GM23338 (cell line): ENCODE measurements at regions not wholly inside any gene's neighbourhood (a gene's known extent, or its start where the extent isn't known, plus 50 kb on each side); places are given as distances from the start of the nearest gene placed in this dataset.

Source experiments
- ATAC-seq: fragments of 200-7000 bp; cut with Tn5 transposase; 3 replicates; pipeline ENCODE4 v1.9.1; 2020
- DNase-seq: peaks from one replicate; pipeline ENCODE4 v3.0.0-alpha.2; 2015; ENCODE audit warnings: low spot score
- H2AFZ ChIP-seq: fragments of 200-600 bp; sonication (generic); 2 replicates; pipeline ENCODE4 v1.8.0; 2016; ENCODE audit warnings: antibody characterized with exemption, mild to moderate bottlenecking, moderate library complexity
- H3F3A ChIP-seq: fragments of 200-600 bp; sonication (generic); replicated peaks from 2 replicates; pipeline ENCODE4 v1.8.0; 2017; ENCODE audit warnings: antibody characterized with exemption, mixed run types, low read depth
- H3K27ac ChIP-seq: fragments of 200-600 bp; sonication (generic); 2 replicates; pipeline ENCODE4 v1.6.1; 2016; ENCODE audit warnings: low read depth
- H3K27me3 ChIP-seq: fragments of 200-600 bp; sonication (generic); 2 replicates; pipeline ENCODE4 v1.8.0; 2016; ENCODE audit warnings: mild to moderate bottlenecking, mixed run types, moderate library complexity; ENCODE audit not compliant: insufficient read depth
- H3K36me3 ChIP-seq: fragments of 200-600 bp; sonication (generic); 2 replicates; pipeline ENCODE4 v1.8.0; 2016; ENCODE audit warnings: mild to moderate bottlenecking; ENCODE audit not compliant: insufficient read depth
- H3K4me1 ChIP-seq: fragments of 200-600 bp; sonication (generic); 2 replicates; pipeline ENCODE4 v1.8.0; 2016; ENCODE audit warnings: mild to moderate bottlenecking, moderate library complexity; ENCODE audit not compliant: insufficient read depth
- H3K4me2 ChIP-seq: fragments of 200-600 bp; sonication (generic); 2 replicates; pipeline ENCODE4 v1.7.1; 2017; ENCODE audit warnings: mixed run types
- H3K4me3 ChIP-seq: fragments of 200-600 bp; sonication (generic); 2 replicates; pipeline ENCODE4 v1.6.1; 2016; ENCODE audit warnings: mixed run types
- H3K79me2 ChIP-seq: fragments of 200-600 bp; sonication (generic); replicated peaks from 2 replicates; pipeline ENCODE4 v1.8.0; 2017; ENCODE audit warnings: mild to moderate bottlenecking; ENCODE audit not compliant: insufficient read depth
- H3K9me2 ChIP-seq: fragments of 200-600 bp; sonication (generic); 2 replicates; pipeline ENCODE4 v1.8.0; 2017; ENCODE audit not compliant: insufficient read depth
- H4K20me1 ChIP-seq: fragments of 200-600 bp; sonication (generic); replicated peaks from 2 replicates; pipeline ENCODE4 v1.8.0; 2017; ENCODE audit warnings: mild to moderate bottlenecking; ENCODE audit not compliant: insufficient read depth
- H3K27ac Mint-ChIP-seq: 2 replicates; pipeline ENCODE4 v1.8.0; 2020; ENCODE audit warnings: inconsistent platforms, mild to moderate bottlenecking, moderate library complexity, mixed read lengths
- H3K27me3 Mint-ChIP-seq: 3 replicates; pipeline ENCODE4 v1.8.0; 2022; ENCODE audit warnings: low read depth, mild to moderate bottlenecking, moderate library complexity, mixed read lengths, inconsistent platforms; ENCODE audit not compliant: insufficient read depth, poor library complexity
- H3K36me3 Mint-ChIP-seq: 3 replicates; pipeline ENCODE4 v1.8.0; 2021; ENCODE audit warnings: low read depth, mild to moderate bottlenecking, inconsistent platforms, moderate library complexity, mixed read lengths
- H3K4me1 Mint-ChIP-seq: 3 replicates; pipeline ENCODE4 v1.8.0; 2020; ENCODE audit warnings: mild to moderate bottlenecking, inconsistent platforms, mixed read lengths
- H3K4me3 Mint-ChIP-seq: 3 replicates; pipeline ENCODE4 v1.8.0; 2021; ENCODE audit warnings: moderate library complexity, mild to moderate bottlenecking, inconsistent platforms, mixed read lengths
- H3K9me3 Mint-ChIP-seq: 3 replicates; pipeline ENCODE4 v1.8.0; 2020; ENCODE audit warnings: moderate library complexity, mild to moderate bottlenecking, inconsistent platforms, mixed read lengths
- CREB1 ChIP-seq: fragments of 250-450 bp; sonication (Bioruptor Pico); IDR thresholded peaks from 2 replicates; pipeline ENCODE4 v1.5.0; 2020; ENCODE audit warnings: low read depth, mild to moderate bottlenecking, moderate library complexity
- ETS1 ChIP-seq: IDR thresholded peaks from 2 replicates; pipeline ENCODE4 v1.6.1; 2016; ENCODE audit warnings: antibody characterized with exemption
- EZH2 ChIP-seq: fragments of 200-600 bp; sonication (generic); IDR thresholded peaks from one replicate; pipeline ENCODE4 v1.8.0; 2017; ENCODE audit warnings: antibody characterized with exemption, mild to moderate bottlenecking, low read depth; ENCODE audit not compliant: unreplicated experiment
- EZH2phosphoT487 ChIP-seq: fragments of 200-600 bp; sonication (generic); IDR thresholded peaks from one replicate; pipeline ENCODE4 v1.8.1; 2018; ENCODE audit warnings: antibody characterized with exemption; ENCODE audit not compliant: unreplicated experiment
- NANOG ChIP-seq: IDR thresholded peaks from 2 replicates; pipeline ENCODE4 v1.6.1; 2016; ENCODE audit warnings: antibody characterized with exemption, borderline replicate concordance
- POLR2AphosphoS5 ChIP-seq: IDR thresholded peaks from 2 replicates; pipeline ENCODE4 v1.6.1; 2016; ENCODE audit warnings: antibody characterized with exemption, low read depth
- ZNF331 ChIP-seq: fragments of 250-450 bp; sonication (Bioruptor Pico); IDR thresholded peaks from 2 replicates; pipeline ENCODE4 v1.5.0; 2020; ENCODE audit warnings: low read depth, mild to moderate bottlenecking, moderate library complexity
- ZNF462 ChIP-seq: fragments of 250-450 bp; sonication (Bioruptor Pico); IDR thresholded peaks from 2 replicates; pipeline ENCODE4 v1.5.0; 2020; ENCODE audit warnings: mild to moderate bottlenecking, moderate library complexity

GRCh38 chr5:104628911-104629310, 1066.3 kb upstream of the NUDT12 start (continued):
- no peak for TF ChIP-seq NANOG
- TF ChIP-seq EZH2phosphoT487: no peak

- TF ChIP-seq ZNF331 (no peak), ETS1 (no peak), POLR2AphosphoS5 (no peak), ZNF462 (CRISPR knock-in tag) (no peak), CREB1 (CRISPR knock-in tag) (no peak), EZH2 (no peak), NANOG (no peak)
Measured at GRCh38 chr5:104626122-104626521, 1063.5 kb upstream of the NUDT12 start.

More at GRCh38 chr5:104626122-104626521, 1063.5 kb upstream of the NUDT12 start:
- H3K4me1 ChIP-seq: no peaks in the 10 kb centered on the region
- H4K20me1 ChIP-seq: no peaks in the 10 kb centered on the region
- no peak overlapping the region for H3K27ac ChIP-seq
- Mint-ChIP-seq H3K27ac (no peak overlapping the region), H3K9me3 (peaks cover 10% of the 10 kb centered on the region), H3K4me3 (no peak overlapping the region), H3K36me3 (0 out of 3 replicates have a peak, but pooled peaks cover 6% of the 10 kb centered on the region), H3K27me3 (peaks cover 3% of the 10 kb centered on the region), H3K4me1 (peaks cover 5% of the 10 kb centered on the region; the same call in 1 of the 3 replicates)
- no peak overlapping the region for H2AFZ ChIP-seq
- DNase-seq (no peak), ATAC-seq (no peak)
- no peaks in the 10 kb centered on the region for H3F3A ChIP-seq
- H3K27me3 ChIP-seq: no peaks in the 10 kb centered on the region
- no peak overlapping the region for H3K4me2 ChIP-seq
- no peak overlapping the region for H3K4me3 ChIP-seq
- no peaks in the 10 kb centered on the region for H3K9me2 ChIP-seq
- H3K36me3 ChIP-seq: no peaks in the 10 kb centered on the region
- no peaks in the 10 kb centered on the region for H3K79me2 ChIP-seq
